ENCODE measurements at regions not wholly inside any gene's neighbourhood (a gene's known extent, or its start where the extent isn't known, plus 50 kb on each side); places are given as distances from the start of the nearest gene placed in this dataset.

GRCh38 chr20:12395353-12395752 is 477.7 kb downstream of the BTBD3 start:
- DNase-seq = no peak

GRCh38 chr20:12395760-12396159 is 478.1 kb downstream of the BTBD3 start:
- DNase-seq = no peak

GRCh38 chr20:12399110-12399836 is 481.6 kb downstream of the BTBD3 start:
- DNase-seq = no peak

DNA sequence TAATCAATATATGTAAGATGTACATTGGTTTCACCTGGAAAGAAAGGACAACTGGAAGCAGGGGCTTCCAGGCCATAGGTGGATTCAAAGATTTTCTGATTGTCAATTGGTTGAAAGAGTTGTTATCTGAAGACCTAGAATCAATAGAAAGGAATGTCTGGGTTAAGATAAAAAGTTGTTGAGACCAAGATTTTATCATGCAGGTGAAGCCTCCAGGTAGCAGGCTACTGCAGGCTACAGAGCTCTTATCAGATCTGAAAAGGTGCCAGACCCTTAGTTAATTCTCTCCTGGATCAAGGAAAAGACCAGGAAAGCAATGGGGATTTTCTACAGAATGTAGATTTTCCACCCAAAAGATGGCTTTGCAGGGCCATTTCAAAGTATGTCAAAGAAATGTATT is 487.2 kb downstream of the BTBD3 start:
- DNase-seq = no peak

DNA sequence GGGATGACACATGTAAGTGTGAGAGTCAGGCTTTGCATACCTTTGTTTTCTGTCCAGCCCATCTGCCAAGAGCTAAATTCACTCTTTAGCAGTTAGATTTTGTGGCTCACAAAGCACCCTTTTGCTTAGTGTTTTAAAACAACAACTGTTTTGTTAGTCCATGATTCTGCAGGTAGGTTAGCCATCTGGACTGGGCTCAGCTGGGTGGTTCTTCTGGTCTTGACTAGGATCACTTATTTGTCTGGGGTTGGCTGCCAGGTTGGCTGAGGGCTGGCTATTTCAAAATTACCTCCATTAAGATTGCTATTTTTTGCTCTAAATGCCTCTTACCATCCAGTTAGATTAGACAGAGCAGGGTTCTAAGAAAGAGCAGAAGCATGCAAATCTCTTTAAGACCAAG is 489.3 kb downstream of the BTBD3 start:
- DNase-seq = no peak

DNA sequence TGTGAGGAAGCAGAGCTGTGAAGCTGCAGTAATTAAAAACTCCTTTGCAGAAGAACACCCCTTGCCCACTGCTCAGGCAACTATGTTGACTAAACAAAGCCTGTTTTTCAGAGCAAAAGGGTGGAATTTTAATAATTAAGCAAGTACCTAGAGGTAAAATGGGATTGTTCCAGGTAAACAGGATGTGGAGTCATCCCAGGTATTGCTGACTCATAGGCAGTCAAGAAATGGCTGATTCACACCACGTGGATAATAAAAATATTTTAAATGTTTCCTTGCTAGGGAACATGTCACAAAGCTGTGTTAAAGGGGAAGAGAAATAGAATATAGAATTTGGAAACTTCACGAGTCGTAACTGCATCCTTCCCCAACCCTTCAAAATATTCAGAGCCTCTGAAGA is 491.8 kb downstream of the BTBD3 start:
- no peak for DNase-seq

DNA sequence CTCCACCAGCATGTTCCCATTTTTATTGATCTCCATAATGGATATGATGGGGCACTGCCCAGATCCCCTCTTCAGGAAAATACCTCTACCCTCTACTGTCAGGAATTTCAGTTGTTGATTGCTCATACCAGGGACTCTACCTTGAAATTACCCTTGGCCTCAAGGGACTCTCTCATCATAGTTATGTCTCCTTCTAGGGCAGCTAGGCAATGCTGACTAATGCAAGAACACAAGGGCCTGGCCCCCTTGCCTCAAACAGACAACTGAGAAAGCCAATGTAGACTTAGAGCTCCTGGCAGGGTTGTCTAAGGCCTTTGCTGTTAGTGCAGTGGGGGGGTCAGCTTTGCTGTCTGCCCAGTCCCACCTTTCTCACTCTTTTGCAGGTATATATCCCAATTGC is 493.1 kb downstream of the BTBD3 start:
- DNase-seq = no peak

DNA sequence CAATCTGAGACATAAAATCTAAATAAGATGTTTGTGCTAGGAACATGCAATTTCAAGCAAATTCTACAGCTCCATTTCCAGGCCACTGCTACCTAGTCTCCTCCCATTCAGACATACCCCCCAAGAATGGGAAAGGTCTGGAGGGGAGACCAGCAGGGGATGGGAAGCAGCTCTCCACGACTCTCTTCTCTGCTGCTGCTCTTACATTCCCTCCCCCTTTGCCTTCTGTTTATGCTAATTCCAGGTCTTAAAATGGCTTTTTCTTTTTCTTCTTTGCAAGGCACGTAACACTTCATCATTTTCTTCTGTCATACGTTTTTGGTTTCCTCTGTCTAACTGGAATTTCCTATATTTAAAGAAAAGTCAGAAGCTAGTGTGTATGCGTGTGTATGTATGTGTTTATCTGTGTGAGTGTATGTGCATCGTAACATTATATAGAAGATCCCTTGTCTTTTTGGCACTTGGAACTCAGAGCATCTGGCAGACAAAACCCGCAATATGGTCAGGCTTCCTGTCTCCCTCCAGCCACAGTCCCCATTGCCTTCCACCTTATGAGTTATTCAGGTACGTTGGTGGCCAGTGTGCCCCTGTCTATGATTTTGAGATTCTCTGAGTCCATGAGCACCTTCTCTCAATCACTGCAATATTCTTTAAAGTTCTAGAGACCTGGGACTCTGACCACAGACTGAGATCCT is 493.7 kb downstream of the BTBD3 start:
- DNase-seq = no peak

DNA sequence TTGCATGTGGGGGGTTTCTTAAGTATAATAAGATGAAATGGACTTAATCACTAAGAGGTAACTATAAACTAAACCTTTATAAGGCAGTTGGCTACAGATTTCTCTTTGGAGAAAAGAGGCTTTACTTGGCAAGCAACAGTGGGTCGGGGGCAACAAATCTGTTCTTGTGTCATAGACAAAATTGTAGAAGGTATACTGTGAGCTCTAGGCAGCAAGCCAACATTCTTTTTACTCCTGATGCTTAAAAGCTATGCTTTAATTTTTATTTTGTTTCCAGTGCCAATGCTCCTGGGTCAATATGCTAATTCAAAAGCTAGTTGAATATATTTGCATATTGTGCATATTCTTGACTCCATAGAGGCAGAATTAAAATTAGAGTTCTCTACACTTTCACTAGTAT is 495.4 kb downstream of the BTBD3 start:
- no peak for DNase-seq

DNA sequence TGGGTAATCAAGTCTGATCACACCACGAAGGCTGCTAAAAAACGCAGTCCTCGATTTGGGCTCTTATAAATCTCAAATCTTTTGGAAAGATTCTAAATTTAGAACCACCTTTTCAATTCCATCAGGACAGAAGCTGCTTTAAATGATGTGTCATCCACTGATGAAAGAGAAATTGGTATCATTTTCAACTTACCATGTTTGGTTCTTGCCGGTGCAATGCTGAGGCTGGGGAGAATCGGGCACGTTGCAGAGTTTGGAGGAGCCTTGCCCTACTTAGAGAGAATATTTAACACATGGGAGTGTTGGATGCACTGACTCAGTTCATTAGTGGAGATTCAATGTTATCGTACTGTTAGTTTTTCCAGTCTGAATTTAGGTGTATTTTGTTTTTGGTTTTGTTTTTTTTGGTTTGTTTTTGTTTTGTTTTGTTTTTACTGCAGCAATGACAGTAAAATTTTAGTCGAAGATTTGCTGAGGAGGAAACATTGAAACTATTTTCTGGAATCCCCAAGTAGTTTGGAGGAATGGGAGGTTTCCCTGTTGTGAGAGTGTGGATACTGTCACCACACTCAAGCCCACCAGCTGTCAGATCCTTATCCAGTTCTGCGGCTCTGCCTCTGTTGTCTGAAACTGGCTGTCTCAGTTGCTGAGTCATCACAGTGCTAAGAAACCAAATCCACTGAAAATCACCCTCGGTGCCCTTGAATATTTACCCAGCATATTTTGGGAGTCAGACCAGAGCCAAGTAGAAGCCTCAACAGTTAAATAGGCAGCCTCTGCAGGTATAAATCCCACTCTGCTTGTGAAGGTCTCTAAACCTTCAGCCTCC is 497.0 kb downstream of the BTBD3 start:
- peak; percentile 10 for DNase-seq

DNA sequence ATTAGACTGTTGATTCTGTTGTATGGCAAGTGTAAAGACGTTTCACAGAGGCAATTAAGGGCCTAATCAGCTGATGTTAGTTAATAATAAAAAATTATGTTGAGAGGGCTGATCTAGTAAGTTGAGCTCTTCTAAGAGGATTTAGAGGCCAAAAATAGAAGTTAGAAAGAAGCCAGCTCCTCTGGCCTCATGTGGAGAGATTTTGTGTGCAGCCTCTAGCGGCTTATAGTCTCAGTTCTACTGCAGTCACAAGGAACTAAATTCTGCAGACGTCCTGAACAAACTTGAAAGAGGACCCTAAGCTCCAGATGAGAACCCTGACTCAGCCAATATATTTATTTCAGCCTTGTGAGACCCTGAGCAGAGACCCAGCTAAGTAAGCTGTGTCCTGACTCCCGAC is 498.6 kb downstream of the BTBD3 start:
- DNase-seq = no peak

DNA sequence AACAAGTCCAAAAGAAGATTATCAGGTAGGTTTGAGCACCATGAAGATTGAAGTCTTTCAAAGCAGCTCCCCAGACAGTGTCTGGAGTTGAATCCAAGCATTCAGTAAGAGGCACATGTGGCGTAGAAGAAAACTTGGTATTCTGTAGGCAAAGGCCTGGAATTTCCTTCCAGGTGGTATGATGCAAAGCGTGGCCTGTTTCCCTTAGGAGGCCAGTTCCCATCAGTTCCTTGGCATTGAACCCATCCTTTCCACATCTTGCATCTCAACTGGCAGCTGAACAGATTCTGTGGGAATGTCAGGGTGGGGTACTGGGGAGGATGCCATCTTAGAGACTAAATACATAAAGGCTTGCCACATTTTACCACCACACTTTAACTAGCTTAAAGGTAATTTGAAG is 516.0 kb downstream of the BTBD3 start:
- DNase-seq = no peak

GRCh38 chr20:12434672-12435071 is 517.0 kb downstream of the BTBD3 start:
- no peak for DNase-seq

DNA sequence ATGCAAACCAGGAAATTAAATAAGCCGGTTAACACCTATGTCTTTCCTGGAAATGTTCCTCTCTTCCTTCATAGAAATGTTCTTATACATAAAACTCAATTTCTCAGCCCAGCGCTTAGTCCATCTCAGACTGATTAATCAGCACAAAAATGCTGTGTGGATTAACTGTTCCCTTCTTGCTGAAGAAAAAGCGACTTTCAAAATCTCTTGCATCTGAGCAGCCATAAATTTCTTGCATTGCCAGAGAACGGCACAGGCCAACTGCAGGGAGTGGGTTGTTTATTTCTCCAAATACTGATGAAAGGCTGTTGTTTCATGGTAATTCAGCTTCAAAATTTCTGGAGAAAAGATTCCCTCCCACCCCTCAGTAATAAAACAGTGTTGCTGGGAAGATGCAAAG is 517.6 kb downstream of the BTBD3 start:
- DNase-seq = no peak

DNA sequence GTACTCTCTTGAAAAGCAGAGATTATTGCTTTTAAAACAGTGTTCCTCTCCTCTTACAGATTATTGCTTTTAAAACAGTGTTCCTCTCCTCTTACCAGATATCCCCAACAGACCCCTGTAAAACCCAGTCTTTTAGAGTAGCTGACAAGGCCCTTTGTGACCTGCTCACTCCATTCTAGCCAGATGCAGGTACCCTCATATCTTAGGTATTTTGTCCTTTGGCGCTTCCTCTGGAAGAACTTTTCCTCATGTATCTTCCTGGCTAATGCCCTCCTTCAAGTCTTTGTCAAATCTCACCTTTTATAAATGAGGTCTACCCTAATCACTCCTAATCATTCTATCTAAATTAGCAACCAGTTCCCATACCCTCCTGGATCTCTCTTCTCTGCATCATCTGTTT is 536.0 kb downstream of the BTBD3 start:
- DNase-seq = no peak

GRCh38 chr20:12455148-12455547 is 537.5 kb downstream of the BTBD3 start:
- no peak for DNase-seq

DNA sequence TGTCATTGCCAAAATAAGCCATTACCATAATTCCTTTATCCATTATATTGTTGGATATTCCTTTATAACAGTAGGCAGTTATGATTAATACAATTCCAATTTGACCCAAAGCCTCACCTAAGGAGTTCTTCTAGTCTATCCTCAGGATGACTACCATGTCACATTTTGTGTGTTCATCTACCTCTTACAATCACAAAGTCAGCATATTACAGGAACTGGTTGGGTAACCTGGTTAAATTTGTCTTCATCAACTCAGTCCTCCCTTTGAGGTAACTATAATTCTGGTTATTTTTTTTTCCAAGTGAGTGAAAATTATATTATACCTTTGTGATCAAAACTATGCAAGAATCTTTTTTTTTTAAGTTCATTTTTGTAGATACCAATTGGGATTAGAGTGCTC is 540.5 kb downstream of the BTBD3 start:
- no peak for DNase-seq

- DNase-seq = no peak
Observed at GRCh38 chr20:12464036-12464435, 544.7 kb upstream of the SPTLC3 start.

DNA sequence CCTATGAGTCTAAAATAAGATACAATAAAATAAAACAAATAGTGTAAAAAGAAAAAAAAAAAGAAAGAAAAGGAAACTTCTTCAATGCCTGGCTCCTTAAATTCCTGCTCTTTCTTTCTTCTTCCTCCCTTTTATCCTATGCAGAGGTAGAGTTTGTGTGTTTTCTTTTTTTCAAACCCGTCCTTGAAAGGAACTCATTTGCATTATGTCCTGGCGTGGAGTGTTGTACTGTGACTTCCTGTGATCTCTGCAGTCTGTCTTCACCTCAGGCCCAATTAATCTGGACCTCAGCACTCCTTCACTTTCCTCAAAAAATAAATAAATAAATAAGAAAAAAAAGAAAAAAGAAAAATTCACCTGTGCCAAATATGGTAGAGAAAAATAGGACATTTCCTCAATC is 541.9 kb upstream of the SPTLC3 start:
- DNase-seq = no peak

DNA sequence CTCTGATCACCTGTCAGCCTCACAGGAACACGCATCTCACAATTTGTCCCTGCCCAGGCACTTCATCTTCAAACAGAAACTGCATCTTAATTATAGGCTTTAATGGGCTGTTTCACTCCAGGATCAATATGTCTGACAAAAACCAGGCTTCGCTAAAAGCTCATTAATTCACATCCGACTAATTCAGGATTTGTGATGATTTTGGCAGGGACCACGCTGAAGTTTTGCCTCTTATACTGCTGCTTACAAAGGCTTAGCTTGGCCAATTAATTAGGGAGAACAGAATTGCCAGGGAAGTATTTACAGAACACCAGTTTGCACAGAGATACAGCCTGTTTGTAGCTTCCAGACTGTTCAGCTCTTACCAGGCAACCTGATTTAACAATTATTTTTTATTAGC is 541.0 kb upstream of the SPTLC3 start:
- DNase-seq = no peak

- no peak for DNase-seq
Observed at GRCh38 chr20:12482661-12483060, 526.1 kb upstream of the SPTLC3 start.

DNA sequence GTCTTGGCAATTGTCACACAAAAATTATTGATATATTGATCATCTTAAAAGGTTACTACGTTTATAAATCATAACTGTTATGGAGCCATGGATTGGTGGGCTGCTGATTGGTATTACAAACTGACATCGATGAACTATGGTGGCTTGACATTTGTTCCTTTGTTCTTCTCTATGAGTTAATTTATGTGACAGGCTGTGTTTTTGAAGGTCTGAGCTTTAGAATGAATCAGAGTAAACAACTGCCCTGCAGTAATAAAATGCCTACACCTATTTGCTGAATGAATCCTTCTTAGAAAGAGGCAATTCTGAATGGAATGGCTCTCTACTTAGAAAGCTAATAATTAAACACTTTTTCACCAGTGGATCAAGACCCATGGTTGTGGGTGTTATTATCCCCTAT is 506.3 kb upstream of the SPTLC3 start:
- no peak for DNase-seq

DNA sequence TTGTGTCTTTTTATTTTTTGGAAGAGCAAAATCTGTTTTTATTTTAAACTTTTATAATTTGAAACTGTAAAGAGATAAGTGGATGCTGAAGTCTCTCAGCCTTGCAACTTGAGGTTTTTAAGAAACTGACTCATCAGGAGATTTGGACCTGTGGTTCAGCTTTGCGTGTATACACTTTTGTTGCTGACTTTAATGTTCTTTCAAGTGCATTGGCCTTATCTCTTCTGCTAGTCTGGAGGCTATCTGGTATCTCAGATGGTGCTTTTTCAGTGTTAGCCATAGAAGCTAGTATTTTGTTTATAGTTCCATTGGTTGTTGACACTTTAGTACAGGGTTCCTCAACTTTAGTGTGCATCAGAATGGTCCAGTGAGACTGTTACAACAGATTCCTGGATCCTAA is 504.0 kb upstream of the SPTLC3 start:
- no peak for DNase-seq

GRCh38 chr20:12511499-12511898 is 497.3 kb upstream of the SPTLC3 start:
- DNase-seq = no peak
